ENCODE measurements at regions not wholly inside any gene's neighbourhood (a gene's known extent, or its start where the extent isn't known, plus 50 kb on each side); places are given as distances from the start of the nearest gene placed in this dataset.

DNA sequence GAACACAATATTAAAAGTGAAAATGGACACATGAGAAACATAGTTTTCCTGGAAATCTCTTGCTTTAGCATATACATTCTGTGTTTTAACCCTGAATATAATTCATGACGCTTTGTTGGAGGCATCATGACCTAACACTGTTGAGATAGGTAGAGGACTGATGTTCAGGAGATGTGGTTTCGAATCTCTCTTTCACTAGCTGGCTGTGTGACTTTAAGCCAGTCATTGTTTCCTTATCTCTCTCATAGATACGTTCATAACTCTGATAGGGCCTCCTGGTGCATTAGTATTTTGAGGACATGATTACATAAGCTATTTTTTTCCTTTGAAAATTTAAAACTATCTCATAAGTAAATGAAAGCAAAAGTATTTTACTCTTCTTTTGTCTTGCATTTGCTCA is 179.0 kb upstream of the DTNA start:
- TF ChIP-seq, protein P1, sequence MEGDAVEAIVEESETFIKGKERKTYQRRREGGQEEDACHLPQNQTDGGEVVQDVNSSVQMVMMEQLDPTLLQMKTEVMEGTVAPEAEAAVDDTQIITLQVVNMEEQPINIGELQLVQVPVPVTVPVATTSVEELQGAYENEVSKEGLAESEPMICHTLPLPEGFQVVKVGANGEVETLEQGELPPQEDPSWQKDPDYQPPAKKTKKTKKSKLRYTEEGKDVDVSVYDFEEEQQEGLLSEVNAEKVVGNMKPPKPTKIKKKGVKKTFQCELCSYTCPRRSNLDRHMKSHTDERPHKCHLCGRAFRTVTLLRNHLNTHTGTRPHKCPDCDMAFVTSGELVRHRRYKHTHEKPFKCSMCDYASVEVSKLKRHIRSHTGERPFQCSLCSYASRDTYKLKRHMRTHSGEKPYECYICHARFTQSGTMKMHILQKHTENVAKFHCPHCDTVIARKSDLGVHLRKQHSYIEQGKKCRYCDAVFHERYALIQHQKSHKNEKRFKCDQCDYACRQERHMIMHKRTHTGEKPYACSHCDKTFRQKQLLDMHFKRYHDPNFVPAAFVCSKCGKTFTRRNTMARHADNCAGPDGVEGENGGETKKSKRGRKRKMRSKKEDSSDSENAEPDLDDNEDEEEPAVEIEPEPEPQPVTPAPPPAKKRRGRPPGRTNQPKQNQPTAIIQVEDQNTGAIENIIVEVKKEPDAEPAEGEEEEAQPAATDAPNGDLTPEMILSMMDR (conservative IDR thresholded peaks at IDR 0.05; ENCODE audit: low read depth in 2 of 2): no peak
- no peak for TF ChIP-seq EZH2 (IDR thresholded peaks at IDR 0.05; ENCODE audit: low read depth, unreplicated experiment)
- TF ChIP-seq CREB1 (CRISPR knock-in tag; IDR thresholded peaks at IDR 0.05; ENCODE audit: low read depth): no peak
- TF ChIP-seq EZH2phosphoT487 (IDR thresholded peaks at IDR 0.05; ENCODE audit: unreplicated experiment): no peak
- no peak for TF ChIP-seq POLR2AphosphoS5 (IDR thresholded peaks at IDR 0.05; ENCODE audit: low read depth)
- no peak for TF ChIP-seq ZNF331 (CRISPR knock-in tag; IDR thresholded peaks at IDR 0.05; ENCODE audit: low read depth)
- TF ChIP-seq, protein P2, sequence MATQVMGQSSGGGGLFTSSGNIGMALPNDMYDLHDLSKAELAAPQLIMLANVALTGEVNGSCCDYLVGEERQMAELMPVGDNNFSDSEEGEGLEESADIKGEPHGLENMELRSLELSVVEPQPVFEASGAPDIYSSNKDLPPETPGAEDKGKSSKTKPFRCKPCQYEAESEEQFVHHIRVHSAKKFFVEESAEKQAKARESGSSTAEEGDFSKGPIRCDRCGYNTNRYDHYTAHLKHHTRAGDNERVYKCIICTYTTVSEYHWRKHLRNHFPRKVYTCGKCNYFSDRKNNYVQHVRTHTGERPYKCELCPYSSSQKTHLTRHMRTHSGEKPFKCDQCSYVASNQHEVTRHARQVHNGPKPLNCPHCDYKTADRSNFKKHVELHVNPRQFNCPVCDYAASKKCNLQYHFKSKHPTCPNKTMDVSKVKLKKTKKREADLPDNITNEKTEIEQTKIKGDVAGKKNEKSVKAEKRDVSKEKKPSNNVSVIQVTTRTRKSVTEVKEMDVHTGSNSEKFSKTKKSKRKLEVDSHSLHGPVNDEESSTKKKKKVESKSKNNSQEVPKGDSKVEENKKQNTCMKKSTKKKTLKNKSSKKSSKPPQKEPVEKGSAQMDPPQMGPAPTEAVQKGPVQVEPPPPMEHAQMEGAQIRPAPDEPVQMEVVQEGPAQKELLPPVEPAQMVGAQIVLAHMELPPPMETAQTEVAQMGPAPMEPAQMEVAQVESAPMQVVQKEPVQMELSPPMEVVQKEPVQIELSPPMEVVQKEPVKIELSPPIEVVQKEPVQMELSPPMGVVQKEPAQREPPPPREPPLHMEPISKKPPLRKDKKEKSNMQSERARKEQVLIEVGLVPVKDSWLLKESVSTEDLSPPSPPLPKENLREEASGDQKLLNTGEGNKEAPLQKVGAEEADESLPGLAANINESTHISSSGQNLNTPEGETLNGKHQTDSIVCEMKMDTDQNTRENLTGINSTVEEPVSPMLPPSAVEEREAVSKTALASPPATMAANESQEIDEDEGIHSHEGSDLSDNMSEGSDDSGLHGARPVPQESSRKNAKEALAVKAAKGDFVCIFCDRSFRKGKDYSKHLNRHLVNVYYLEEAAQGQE (IDR thresholded peaks at IDR 0.05; ENCODE audit: unreplicated experiment): no peak
- TF ChIP-seq, protein P3, sequence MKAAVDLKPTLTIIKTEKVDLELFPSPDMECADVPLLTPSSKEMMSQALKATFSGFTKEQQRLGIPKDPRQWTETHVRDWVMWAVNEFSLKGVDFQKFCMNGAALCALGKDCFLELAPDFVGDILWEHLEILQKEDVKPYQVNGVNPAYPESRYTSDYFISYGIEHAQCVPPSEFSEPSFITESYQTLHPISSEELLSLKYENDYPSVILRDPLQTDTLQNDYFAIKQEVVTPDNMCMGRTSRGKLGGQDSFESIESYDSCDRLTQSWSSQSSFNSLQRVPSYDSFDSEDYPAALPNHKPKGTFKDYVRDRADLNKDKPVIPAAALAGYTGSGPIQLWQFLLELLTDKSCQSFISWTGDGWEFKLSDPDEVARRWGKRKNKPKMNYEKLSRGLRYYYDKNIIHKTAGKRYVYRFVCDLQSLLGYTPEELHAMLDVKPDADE (IDR thresholded peaks at IDR 0.05): no peak
- TF ChIP-seq STAT1 (IDR thresholded peaks at IDR 0.05; ENCODE audit: unreplicated experiment): no peak
- no peak for TF ChIP-seq NANOG (IDR thresholded peaks at IDR 0.05; ENCODE audit: borderline replicate concordance)
- TF ChIP-seq, protein P4, sequence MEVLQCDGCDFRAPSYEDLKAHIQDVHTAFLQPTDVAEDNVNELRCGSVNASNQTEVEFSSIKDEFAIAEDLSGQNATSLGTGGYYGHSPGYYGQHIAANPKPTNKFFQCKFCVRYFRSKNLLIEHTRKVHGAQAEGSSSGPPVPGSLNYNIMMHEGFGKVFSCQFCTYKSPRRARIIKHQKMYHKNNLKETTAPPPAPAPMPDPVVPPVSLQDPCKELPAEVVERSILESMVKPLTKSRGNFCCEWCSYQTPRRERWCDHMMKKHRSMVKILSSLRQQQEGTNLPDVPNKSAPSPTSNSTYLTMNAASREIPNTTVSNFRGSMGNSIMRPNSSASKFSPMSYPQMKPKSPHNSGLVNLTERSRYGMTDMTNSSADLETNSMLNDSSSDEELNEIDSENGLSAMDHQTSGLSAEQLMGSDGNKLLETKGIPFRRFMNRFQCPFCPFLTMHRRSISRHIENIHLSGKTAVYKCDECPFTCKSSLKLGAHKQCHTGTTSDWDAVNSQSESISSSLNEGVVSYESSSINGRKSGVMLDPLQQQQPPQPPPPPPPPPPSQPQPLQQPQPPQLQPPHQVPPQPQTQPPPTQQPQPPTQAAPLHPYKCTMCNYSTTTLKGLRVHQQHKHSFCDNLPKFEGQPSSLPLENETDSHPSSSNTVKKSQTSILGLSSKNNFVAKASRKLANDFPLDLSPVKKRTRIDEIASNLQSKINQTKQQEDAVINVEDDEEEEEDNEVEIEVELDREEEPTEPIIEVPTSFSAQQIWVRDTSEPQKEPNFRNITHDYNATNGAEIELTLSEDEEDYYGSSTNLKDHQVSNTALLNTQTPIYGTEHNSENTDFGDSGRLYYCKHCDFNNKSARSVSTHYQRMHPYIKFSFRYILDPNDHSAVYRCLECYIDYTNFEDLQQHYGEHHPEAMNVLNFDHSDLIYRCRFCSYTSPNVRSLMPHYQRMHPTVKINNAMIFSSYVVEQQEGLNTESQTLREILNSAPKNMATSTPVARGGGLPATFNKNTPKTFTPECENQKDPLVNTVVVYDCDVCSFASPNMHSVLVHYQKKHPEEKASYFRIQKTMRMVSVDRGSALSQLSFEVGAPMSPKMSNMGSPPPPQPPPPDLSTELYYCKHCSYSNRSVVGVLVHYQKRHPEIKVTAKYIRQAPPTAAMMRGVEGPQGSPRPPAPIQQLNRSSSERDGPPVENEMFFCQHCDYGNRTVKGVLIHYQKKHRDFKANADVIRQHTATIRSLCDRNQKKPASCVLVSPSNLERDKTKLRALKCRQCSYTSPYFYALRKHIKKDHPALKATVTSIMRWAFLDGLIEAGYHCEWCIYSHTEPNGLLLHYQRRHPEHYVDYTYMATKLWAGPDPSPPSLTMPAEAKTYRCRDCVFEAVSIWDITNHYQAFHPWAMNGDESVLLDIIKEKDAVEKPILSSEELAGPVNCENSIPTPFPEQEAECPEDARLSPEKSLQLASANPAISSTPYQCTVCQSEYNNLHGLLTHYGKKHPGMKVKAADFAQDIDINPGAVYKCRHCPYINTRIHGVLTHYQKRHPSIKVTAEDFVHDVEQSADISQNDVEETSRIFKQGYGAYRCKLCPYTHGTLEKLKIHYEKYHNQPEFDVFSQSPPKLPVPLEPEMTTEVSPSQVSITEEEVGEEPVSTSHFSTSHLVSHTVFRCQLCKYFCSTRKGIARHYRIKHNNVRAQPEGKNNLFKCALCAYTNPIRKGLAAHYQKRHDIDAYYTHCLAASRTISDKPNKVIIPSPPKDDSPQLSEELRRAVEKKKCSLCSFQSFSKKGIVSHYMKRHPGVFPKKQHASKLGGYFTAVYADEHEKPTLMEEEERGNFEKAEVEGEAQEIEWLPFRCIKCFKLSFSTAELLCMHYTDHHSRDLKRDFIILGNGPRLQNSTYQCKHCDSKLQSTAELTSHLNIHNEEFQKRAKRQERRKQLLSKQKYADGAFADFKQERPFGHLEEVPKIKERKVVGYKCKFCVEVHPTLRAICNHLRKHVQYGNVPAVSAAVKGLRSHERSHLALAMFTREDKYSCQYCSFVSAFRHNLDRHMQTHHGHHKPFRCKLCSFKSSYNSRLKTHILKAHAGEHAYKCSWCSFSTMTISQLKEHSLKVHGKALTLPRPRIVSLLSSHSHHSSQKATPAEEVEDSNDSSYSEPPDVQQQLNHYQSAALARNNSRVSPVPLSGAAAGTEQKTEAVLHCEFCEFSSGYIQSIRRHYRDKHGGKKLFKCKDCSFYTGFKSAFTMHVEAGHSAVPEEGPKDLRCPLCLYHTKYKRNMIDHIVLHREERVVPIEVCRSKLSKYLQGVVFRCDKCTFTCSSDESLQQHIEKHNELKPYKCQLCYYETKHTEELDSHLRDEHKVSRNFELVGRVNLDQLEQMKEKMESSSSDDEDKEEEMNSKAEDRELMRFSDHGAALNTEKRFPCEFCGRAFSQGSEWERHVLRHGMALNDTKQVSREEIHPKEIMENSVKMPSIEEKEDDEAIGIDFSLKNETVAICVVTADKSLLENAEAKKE (CRISPR knock-in tag; IDR thresholded peaks at IDR 0.05): no peak
- no peak for TF ChIP-seq JUNB (IDR thresholded peaks at IDR 0.05; ENCODE audit: unreplicated experiment)
- no peak for TF ChIP-seq ZNF114 (CRISPR knock-in tag; IDR thresholded peaks at IDR 0.05)

All from GM23338 (cell line).